ENCODE measurements at regions not wholly inside any gene's neighbourhood (a gene's known extent, or its start where the extent isn't known, plus 50 kb on each side); places are given as distances from the start of the nearest gene placed in this dataset.

DNA sequence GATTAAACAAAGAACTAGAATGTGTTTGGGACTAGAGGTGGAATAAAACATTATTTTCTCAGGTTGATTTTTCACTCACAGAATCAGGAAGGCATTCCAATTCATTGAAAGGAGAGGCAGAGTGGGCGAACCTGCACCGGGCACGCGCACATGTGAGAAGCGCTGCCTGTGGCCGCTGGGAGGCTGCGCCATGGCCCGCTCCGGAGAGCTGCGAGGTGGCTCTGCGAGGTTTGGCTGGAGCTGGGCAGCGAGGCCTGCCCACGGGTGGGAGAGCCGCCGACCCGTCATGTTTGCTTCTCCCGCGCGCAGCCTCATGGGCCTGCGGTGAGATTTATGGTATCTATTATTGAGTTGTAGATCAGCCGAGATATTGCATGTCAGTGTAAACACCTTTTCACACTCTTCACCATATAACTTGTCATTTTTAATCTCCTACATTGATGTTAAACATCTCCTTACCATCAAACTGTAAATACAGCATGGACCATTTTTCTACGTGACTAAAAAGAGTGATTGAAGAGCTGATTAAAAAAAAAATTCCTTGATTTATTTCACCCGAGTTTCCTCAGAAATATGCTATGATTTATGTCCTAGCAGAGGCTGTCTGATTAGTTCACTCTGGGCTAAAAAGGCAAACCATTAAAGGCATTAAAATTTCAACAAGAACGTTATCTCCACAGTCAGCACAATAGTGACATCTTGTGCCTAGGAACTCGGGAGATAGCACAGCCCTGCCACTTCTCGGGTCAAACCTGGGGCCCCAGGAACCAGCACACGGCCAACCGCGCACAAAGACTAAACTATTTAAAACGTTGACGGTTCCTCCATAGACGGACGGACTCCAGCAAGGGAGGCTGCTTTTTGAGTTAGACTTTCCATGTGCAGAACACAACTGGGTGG lies 96.6 kb upstream of the RNF32 start:
- intact Hi-C loops (cut with DNase I), result no loop called here
- DNase-seq (ENCODE audit: low spot score), result no peak
- Histone ChIP-seq H3K4me3 (no peak overlapping the region), H3K9me3 (no peaks in the 10 kb centered on the region), H3K4me1 (replicated peaks) (peaks cover 9% of the 10 kb centered on the region), H3K27ac (peak overlapping the region in 1 of 2 donors; percentile 54), H3K36me3 (no peaks in the 10 kb centered on the region), H3K27me3 (replicated peaks; ENCODE audit: insufficient read depth) (no peaks in the 10 kb centered on the region)
- 57% methylated on average over 33 of the region's 33 CpGs for WGBS
- TF ChIP-seq, protein P1, sequence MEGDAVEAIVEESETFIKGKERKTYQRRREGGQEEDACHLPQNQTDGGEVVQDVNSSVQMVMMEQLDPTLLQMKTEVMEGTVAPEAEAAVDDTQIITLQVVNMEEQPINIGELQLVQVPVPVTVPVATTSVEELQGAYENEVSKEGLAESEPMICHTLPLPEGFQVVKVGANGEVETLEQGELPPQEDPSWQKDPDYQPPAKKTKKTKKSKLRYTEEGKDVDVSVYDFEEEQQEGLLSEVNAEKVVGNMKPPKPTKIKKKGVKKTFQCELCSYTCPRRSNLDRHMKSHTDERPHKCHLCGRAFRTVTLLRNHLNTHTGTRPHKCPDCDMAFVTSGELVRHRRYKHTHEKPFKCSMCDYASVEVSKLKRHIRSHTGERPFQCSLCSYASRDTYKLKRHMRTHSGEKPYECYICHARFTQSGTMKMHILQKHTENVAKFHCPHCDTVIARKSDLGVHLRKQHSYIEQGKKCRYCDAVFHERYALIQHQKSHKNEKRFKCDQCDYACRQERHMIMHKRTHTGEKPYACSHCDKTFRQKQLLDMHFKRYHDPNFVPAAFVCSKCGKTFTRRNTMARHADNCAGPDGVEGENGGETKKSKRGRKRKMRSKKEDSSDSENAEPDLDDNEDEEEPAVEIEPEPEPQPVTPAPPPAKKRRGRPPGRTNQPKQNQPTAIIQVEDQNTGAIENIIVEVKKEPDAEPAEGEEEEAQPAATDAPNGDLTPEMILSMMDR (IDR thresholded peaks at IDR 0.05), result peak in 1 of 4 experiments; percentile 8
- no peak for TF ChIP-seq POLR2AphosphoS5 (IDR thresholded peaks at IDR 0.05)

GRCh38 chr7:156540619-156541165 lies 99.9 kb upstream of the RNF32 start:
- 90% methylated on average over 7 of the region's 7 CpGs for WGBS

DNA sequence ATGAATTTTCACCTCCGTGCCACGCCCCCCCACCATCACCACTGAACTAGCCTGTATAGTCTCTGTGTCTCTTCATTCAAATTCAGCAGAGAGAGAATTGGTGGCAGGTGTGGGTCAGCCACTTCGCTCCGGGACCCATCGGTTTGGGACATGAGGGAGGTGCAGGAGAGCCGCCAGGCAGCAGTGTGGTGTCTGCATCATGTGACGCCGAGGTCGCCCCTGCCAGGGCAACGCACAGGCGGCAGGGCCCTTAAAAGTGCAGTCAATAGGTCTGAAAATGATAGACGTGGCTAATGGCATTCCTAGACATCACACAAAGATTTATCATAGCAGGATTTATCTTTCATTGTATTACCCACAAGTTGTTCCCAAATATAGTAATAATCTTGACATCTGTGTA lies 100.6 kb upstream of the RNF32 start:
- Histone ChIP-seq H3K4me3 (no peak overlapping the region), H3K27ac (no peak overlapping the region), H3K9me3 (no peaks in the 10 kb centered on the region), H3K4me1 (replicated peaks) (peaks cover 7% of the 10 kb centered on the region), H3K27me3 (replicated peaks; ENCODE audit: insufficient read depth) (no peaks in the 10 kb centered on the region), H3K36me3 (no peaks in the 10 kb centered on the region)
- DNase-seq (ENCODE audit: low spot score), result no peak
- intact Hi-C loops (cut with DNase I), result no loop called here
- WGBS, result 80% methylated on average over 12 of the region's 12 CpGs
- no peak for TF ChIP-seq POLR2AphosphoS5 (IDR thresholded peaks at IDR 0.05)

More at GRCh38 chr7:156540619-156541165, 99.9 kb upstream of the RNF32 start:
- intact Hi-C loops (cut with DNase I), result no loop called here
- no peak overlapping the region for H3K4me3 ChIP-seq
- H3K36me3 ChIP-seq, result no peaks in the 10 kb centered on the region
- H3K9me3 ChIP-seq, result no peaks in the 10 kb centered on the region
- H3K27me3 ChIP-seq (replicated peaks; ENCODE audit: insufficient read depth), result no peaks in the 10 kb centered on the region
- no peak for DNase-seq (ENCODE audit: low spot score)
- TF ChIP-seq POLR2AphosphoS5 (IDR thresholded peaks at IDR 0.05) (no peak), POLR2A (IDR thresholded peaks at IDR 0.05) (no peak)
- TF ChIP-seq, protein P1 (IDR thresholded peaks at IDR 0.05), result no peak
- peaks cover 9% of the 10 kb centered on the region for H3K4me1 ChIP-seq (replicated peaks)
- no peak overlapping the region for H3K27ac ChIP-seq

DNA sequence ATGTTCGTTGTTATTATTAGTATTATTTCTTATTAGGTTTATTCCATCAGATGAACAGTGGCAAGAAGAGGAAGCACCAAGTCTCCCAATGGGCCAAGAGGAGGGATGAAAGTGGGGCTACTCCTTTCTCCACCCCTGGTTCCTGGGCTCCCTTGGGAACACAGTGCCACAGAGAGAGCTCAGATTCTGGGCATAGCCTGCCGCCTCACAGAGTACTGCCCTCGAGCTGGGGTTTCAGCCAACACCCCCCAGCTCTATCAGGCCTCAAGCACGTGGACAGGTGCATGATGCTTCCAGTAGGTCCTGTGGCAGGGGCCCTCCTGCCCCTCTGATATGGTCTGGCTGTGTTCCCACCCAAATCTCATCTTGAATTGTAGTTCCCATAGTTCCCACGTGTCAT lies 103.6 kb upstream of the RNF32 start:
- Histone ChIP-seq H3K4me1 (replicated peaks) (no peaks in the 10 kb centered on the region), H3K27me3 (replicated peaks; ENCODE audit: insufficient read depth) (no peaks in the 10 kb centered on the region), H3K4me3 (no peak overlapping the region), H3K36me3 (no peaks in the 10 kb centered on the region), H3K9me3 (no peaks in the 10 kb centered on the region), H3K27ac (no peak overlapping the region)
- DNase-seq (ENCODE audit: low spot score), result no peak
- intact Hi-C loops (cut with DNase I), result no loop called here
- TF ChIP-seq, protein P1 (IDR thresholded peaks at IDR 0.05), result no peak
- TF ChIP-seq POLR2AphosphoS5 (IDR thresholded peaks at IDR 0.05), result no peak
- no peak for TF ChIP-seq POLR2A (IDR thresholded peaks at IDR 0.05)
- 95% methylated on average over 5 of the region's 5 CpGs for WGBS

DNA sequence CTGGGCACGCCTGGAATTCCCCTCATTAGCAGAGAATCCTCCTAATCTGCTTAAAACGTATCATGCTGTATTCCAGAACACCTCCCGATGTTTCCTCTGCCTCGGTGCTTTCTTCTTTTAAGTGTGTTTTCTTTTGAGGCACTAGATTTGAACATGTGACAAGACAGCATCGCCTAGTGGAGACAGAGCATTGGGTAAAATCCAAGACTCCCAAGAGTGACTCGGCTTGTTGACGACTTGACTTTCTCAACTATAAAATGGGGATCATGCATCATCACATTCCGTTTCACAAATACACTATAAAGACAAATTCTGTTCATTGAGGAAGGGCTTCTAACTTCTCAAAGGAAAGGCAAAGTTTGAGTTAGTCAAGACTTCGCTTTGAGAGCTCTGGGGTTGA lies 105.6 kb upstream of the RNF32 start:
- TF ChIP-seq, protein P1 (IDR thresholded peaks at IDR 0.05), result no peak
- no peak for TF ChIP-seq POLR2AphosphoS5 (IDR thresholded peaks at IDR 0.05)
- TF ChIP-seq POLR2A (IDR thresholded peaks at IDR 0.05), result no peak
- Histone ChIP-seq H3K9me3 (no peaks in the 10 kb centered on the region), H3K4me1 (replicated peaks) (no peaks in the 10 kb centered on the region), H3K4me3 (no peak overlapping the region), H3K27me3 (replicated peaks; ENCODE audit: insufficient read depth) (no peaks in the 10 kb centered on the region), H3K36me3 (no peaks in the 10 kb centered on the region), H3K27ac (no peak overlapping the region)
- intact Hi-C loops (cut with DNase I), result no loop called here
- no peak for DNase-seq (ENCODE audit: low spot score)
- 67% methylated on average over 9 of the region's 9 CpGs for WGBS
